ENCODE measurements at regions not wholly inside any gene's neighbourhood (a gene's known extent, or its start where the extent isn't known, plus 50 kb on each side); places are given as distances from the start of the nearest gene placed in this dataset.

- DNase-seq (ENCODE audit: low spot score), result no peak
- H3K4me3 Mint-ChIP-seq (ENCODE audit: unreplicated experiment), result no peak overlapping the region
- no peaks in the 10 kb centered on the region for H3K4me1 Mint-ChIP-seq (ENCODE audit: unreplicated experiment)
- no peaks in the 10 kb centered on the region for H3K27me3 Mint-ChIP-seq (ENCODE audit: unreplicated experiment)
- no peaks in the 10 kb centered on the region for H3K36me3 Mint-ChIP-seq (ENCODE audit: low read depth, unreplicated experiment)
- TF ChIP-seq, protein P1, sequence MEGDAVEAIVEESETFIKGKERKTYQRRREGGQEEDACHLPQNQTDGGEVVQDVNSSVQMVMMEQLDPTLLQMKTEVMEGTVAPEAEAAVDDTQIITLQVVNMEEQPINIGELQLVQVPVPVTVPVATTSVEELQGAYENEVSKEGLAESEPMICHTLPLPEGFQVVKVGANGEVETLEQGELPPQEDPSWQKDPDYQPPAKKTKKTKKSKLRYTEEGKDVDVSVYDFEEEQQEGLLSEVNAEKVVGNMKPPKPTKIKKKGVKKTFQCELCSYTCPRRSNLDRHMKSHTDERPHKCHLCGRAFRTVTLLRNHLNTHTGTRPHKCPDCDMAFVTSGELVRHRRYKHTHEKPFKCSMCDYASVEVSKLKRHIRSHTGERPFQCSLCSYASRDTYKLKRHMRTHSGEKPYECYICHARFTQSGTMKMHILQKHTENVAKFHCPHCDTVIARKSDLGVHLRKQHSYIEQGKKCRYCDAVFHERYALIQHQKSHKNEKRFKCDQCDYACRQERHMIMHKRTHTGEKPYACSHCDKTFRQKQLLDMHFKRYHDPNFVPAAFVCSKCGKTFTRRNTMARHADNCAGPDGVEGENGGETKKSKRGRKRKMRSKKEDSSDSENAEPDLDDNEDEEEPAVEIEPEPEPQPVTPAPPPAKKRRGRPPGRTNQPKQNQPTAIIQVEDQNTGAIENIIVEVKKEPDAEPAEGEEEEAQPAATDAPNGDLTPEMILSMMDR (IDR thresholded peaks at IDR 0.05; ENCODE audit: unreplicated experiment), result no peak
- H3K27ac Mint-ChIP-seq (ENCODE audit: unreplicated experiment), result no peak overlapping the region
- no peaks in the 10 kb centered on the region for H3K9me3 Mint-ChIP-seq (ENCODE audit: unreplicated experiment)
Measured at GRCh38 chr6:93604951-93605350, 185.6 kb upstream of the EPHA7 start.

DNA sequence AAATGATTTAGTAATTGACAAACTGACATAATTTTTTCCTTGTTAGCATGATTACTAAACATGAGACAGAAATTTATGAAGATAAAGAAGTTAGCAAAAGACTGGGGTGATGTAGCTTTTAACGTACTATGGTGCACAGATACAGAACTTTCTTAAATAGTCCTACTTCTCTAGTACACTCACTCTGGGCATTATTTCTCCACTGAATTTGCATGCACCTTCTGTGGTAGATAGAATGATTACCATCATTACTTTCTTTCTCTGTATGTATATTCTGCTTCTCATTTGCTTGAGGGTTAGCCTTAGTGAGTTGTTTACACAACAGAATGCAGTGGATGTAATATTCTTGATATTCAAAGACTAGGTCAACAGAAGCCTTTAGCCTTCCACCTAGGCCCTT lies 173.1 kb upstream of the EPHA7 start:
- H3K27me3 Mint-ChIP-seq (ENCODE audit: unreplicated experiment), result peaks cover 4% of the 10 kb centered on the region
- no peaks in the 10 kb centered on the region for H3K36me3 Mint-ChIP-seq (ENCODE audit: low read depth, unreplicated experiment)
- H3K9me3 Mint-ChIP-seq (ENCODE audit: unreplicated experiment), result no peaks in the 10 kb centered on the region
- no peaks in the 10 kb centered on the region for H3K4me1 Mint-ChIP-seq (ENCODE audit: unreplicated experiment)
- H3K27ac Mint-ChIP-seq (ENCODE audit: unreplicated experiment), result no peak overlapping the region
- no peak for DNase-seq (ENCODE audit: low spot score)
- H3K4me3 Mint-ChIP-seq (ENCODE audit: unreplicated experiment), result no peak overlapping the region
- TF ChIP-seq, protein P1 (IDR thresholded peaks at IDR 0.05; ENCODE audit: unreplicated experiment), result no peak

DNA sequence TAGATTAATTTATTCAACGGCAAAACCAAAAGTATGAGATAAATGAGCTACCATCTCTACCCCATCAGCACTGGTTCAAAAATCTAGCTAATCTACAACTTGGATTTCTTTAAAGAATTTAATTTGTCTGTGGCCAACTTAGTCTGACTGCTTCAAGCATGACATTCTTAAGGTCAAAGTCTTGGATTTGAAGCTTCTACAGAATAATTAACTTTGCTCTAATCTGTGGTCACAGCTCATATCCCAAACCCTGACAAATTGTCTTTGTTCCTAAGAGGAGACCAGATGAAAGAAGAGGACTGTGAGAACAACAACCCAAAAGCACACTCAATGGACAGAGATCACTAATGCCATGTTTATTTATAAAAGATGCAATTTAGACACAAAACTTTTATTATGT lies 166.9 kb upstream of the EPHA7 start:
- Mint-ChIP-seq H3K9me3 (ENCODE audit: unreplicated experiment) (no peaks in the 10 kb centered on the region), H3K27me3 (ENCODE audit: unreplicated experiment) (peaks cover 4% of the 10 kb centered on the region), H3K36me3 (ENCODE audit: low read depth, unreplicated experiment) (no peaks in the 10 kb centered on the region), H3K27ac (ENCODE audit: unreplicated experiment) (no peak overlapping the region), H3K4me3 (ENCODE audit: unreplicated experiment) (no peak overlapping the region), H3K4me1 (ENCODE audit: unreplicated experiment) (no peaks in the 10 kb centered on the region)
- TF ChIP-seq, protein P1 (IDR thresholded peaks at IDR 0.05; ENCODE audit: unreplicated experiment), result no peak
- no peak for DNase-seq (ENCODE audit: low spot score)

DNA sequence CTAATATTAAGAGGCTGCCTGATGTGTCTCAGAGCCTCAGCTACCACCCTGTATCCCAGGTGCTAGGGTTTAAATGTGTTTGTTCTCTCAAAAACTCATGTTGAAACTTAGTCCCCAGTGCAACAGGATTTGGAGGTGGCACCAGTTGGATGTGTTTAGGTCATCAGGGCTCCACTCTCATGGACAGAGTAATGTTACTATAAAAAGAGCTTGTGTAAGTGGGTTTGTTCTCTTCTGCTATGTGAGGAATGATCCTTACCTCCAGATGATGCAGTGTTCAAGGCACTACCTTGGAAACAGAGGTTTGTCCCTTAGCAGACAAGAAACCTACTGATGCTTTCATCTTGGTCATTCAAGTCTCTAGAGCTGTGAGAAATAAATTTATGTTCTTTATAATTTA lies 164.9 kb upstream of the EPHA7 start:
- no peaks in the 10 kb centered on the region for H3K27me3 Mint-ChIP-seq (ENCODE audit: unreplicated experiment)
- no peaks in the 10 kb centered on the region for H3K4me1 Mint-ChIP-seq (ENCODE audit: unreplicated experiment)
- H3K4me3 Mint-ChIP-seq (ENCODE audit: unreplicated experiment), result no peak overlapping the region
- no peak for DNase-seq (ENCODE audit: low spot score)
- no peaks in the 10 kb centered on the region for H3K9me3 Mint-ChIP-seq (ENCODE audit: unreplicated experiment)
- TF ChIP-seq, protein P1 (IDR thresholded peaks at IDR 0.05; ENCODE audit: unreplicated experiment), result no peak
- no peaks in the 10 kb centered on the region for H3K36me3 Mint-ChIP-seq (ENCODE audit: low read depth, unreplicated experiment)
- no peak overlapping the region for H3K27ac Mint-ChIP-seq (ENCODE audit: unreplicated experiment)

GRCh38 chr6:93581371-93581770 lies 162.0 kb upstream of the EPHA7 start:
- no peak for DNase-seq (ENCODE audit: low spot score)
- Mint-ChIP-seq H3K4me3 (ENCODE audit: unreplicated experiment) (no peak overlapping the region), H3K27me3 (ENCODE audit: unreplicated experiment) (no peaks in the 10 kb centered on the region), H3K9me3 (ENCODE audit: unreplicated experiment) (no peaks in the 10 kb centered on the region), H3K4me1 (ENCODE audit: unreplicated experiment) (no peaks in the 10 kb centered on the region), H3K27ac (ENCODE audit: unreplicated experiment) (no peak overlapping the region), H3K36me3 (ENCODE audit: low read depth, unreplicated experiment) (no peaks in the 10 kb centered on the region)
- TF ChIP-seq, protein P1 (IDR thresholded peaks at IDR 0.05; ENCODE audit: unreplicated experiment), result no peak

Data from endothelial cell (in vitro differentiated cells).